H1 (cell line): ENCODE measurements at regions not wholly inside any gene's neighbourhood (a gene's known extent, or its start where the extent isn't known, plus 50 kb on each side); places are given as distances from the start of the nearest gene placed in this dataset.

Source experiments
- CTCF ChIA-PET: fragments of 300-600 bp; sonication (Branson Sonifier 250); formaldehyde crosslinking; loops from one replicate; lab custom pipeline; 2021; ENCODE audit not compliant: partially characterized antibody; lab: Charles Lee
- POLR2A ChIA-PET: fragments of 300-600 bp; sonication (Branson Sonifier 250); formaldehyde crosslinking; loops from one replicate; lab custom pipeline; 2021; ENCODE audit warnings: inconsistent platforms; ENCODE audit not compliant: partially characterized antibody; lab: Charles Lee
- DNase-seq, 2 experiments: peaks; one replicate each; pipeline versions ENCODE4 v3.0.0 to v3.0.0-alpha.2; 2010 to 2022; ENCODE audit warnings: low spot score in 2 of 2, low read depth in 1 of 2, mixed read lengths in 1 of 2
- FAIRE-seq: peaks from 2 replicates; lab custom pipeline; 2011; peaks lifted over from hg19 to GRCh38; lab: Jason Lieb, UNC
- H2AFZ ChIP-seq: 2 replicates; pipeline ENCODE4 v1.8.1; 2012; ENCODE audit warnings: low read length, inconsistent platforms
- H2AK5ac ChIP-seq: 2 replicates; pipeline ENCODE4 v1.6.1; 2013; ENCODE audit warnings: low read depth, low read length
- H2BK120ac ChIP-seq: replicated peaks from 2 replicates; pipeline ENCODE3; 2013; ENCODE audit warnings: low read depth, low read length, inconsistent platforms
- H2BK12ac ChIP-seq: 2 replicates; pipeline ENCODE4 v1.6.1; 2013; ENCODE audit warnings: low read depth, low read length
- H2BK15ac ChIP-seq: 2 replicates; pipeline ENCODE4 v1.6.1; 2013; ENCODE audit warnings: low read length
- H2BK20ac ChIP-seq: 2 replicates; pipeline ENCODE4 v1.6.1; 2013; ENCODE audit warnings: low read length
- H2BK5ac ChIP-seq: 2 replicates; pipeline ENCODE4 v1.6.1; 2013; ENCODE audit warnings: low read depth, low read length
- H3K14ac ChIP-seq: 2 replicates; pipeline ENCODE4 v1.6.1; 2013; ENCODE audit warnings: inconsistent platforms; ENCODE audit not compliant: insufficient read length
- H3K18ac ChIP-seq: 2 replicates; pipeline ENCODE4 v1.6.1; 2013; ENCODE audit warnings: low read length; ENCODE audit errors: extremely low read depth
- H3K23ac ChIP-seq: 2 replicates; pipeline ENCODE4 v1.6.1; 2013; ENCODE audit warnings: inconsistent platforms; ENCODE audit not compliant: insufficient read length
- H3K23me2 ChIP-seq: 2 replicates; pipeline ENCODE4 v1.6.1; 2013; ENCODE audit warnings: low read depth, low read length
- H3K27ac ChIP-seq: 2 replicates; pipeline ENCODE4 v1.6.1; 2011; ENCODE audit warnings: low read depth, low read length, inconsistent platforms
- H3K27me3 ChIP-seq, 4 experiments: replicated peaks in 1 of 4; 1 replicate in 1 of 4; 2 replicates in 3 of 4; pipeline versions ENCODE4 v1.6.1 to v1.8.1; 2011 to 2013; ENCODE audit warnings: low read length in 3 of 4, mild to moderate bottlenecking in 3 of 4, inconsistent platforms in 2 of 4, mixed read lengths in 2 of 4, moderate library complexity in 1 of 4; ENCODE audit not compliant: control insufficient read depth in 3 of 4, insufficient read depth in 3 of 4; ENCODE audit errors: extremely low read depth in 1 of 4
- H3K36me3 ChIP-seq, 4 experiments: 2 replicates each; pipeline versions ENCODE4 v1.6.1 to v1.8.1; 2011 to 2013; ENCODE audit warnings: mild to moderate bottlenecking in 4 of 4, low read length in 3 of 4, moderate library complexity in 2 of 4, control low read depth in 1 of 4, inconsistent platforms in 1 of 4; ENCODE audit not compliant: insufficient read depth in 4 of 4, control insufficient read depth in 2 of 4
- H3K4ac ChIP-seq: replicated peaks from 2 replicates; pipeline ENCODE3; 2013; ENCODE audit warnings: low read length, low read depth, mixed read lengths, inconsistent platforms; ENCODE audit not compliant: insufficient read length
- H3K4me1 ChIP-seq, 4 experiments: replicated peaks in 1 of 4; 1 replicate in 1 of 4; 2 replicates in 3 of 4; pipeline versions ENCODE4 v1.6.1 to v1.8.1; 2011 to 2013; ENCODE audit warnings: low read length in 3 of 4, inconsistent platforms in 2 of 4, mixed read lengths in 1 of 4; ENCODE audit not compliant: insufficient read depth in 4 of 4, control insufficient read depth in 3 of 4
- H3K4me2 ChIP-seq, 2 experiments: 2 replicates each; pipeline versions ENCODE4 v1.6.1 to v1.8.1; 2011 to 2013; ENCODE audit warnings: low read depth in 2 of 2, low read length in 2 of 2, control low read depth in 1 of 2, inconsistent platforms in 1 of 2, mild to moderate bottlenecking in 1 of 2; ENCODE audit not compliant: insufficient read depth in 1 of 2
- H3K4me3 ChIP-seq, 4 experiments: fragments of 200-600, 300-600 bp in 1 of 4; sonication (generic), shearing (Covaris generic), sonication (Bioruptor Twin) in 1 of 4; 2 replicates each; pipeline versions ENCODE4 v1.5.1 to v1.8.1; 2011 to 2016; ENCODE audit warnings: low read length in 4 of 4, low read depth in 3 of 4, control low read depth in 2 of 4, inconsistent platforms in 2 of 4, mild to moderate bottlenecking in 2 of 4, mixed read lengths in 1 of 4, moderate library complexity in 1 of 4; ENCODE audit not compliant: insufficient read depth in 2 of 4; ENCODE audit errors: extremely low read depth in 1 of 4
- H3K56ac ChIP-seq: replicated peaks from 2 replicates; pipeline ENCODE3; 2013; ENCODE audit warnings: low read depth, mild to moderate bottlenecking, mixed read lengths, low read length, inconsistent platforms; ENCODE audit not compliant: insufficient read length
- H3K79me1 ChIP-seq: 2 replicates; pipeline ENCODE4 v1.6.1; 2013; ENCODE audit warnings: low read depth, low read length, control low read depth
- H3K79me2 ChIP-seq, 2 experiments: 2 replicates each; pipeline versions ENCODE4 v1.6.1 to v1.8.1; 2012 to 2013; ENCODE audit warnings: low read length in 2 of 2, mild to moderate bottlenecking in 2 of 2, inconsistent platforms in 1 of 2; ENCODE audit not compliant: insufficient read depth in 2 of 2, control insufficient read depth in 1 of 2
- H3K9ac ChIP-seq, 4 experiments: replicated peaks in 1 of 4; 1 replicate in 1 of 4; 2 replicates in 3 of 4; pipeline versions ENCODE4 v1.6.1 to v1.8.1; 2011 to 2013; ENCODE audit warnings: low read depth in 3 of 4, low read length in 3 of 4, control low read depth in 2 of 4, mild to moderate bottlenecking in 2 of 4, moderate library complexity in 2 of 4, inconsistent platforms in 1 of 4; ENCODE audit errors: extremely low read depth in 1 of 4
- H3K9me3 ChIP-seq, 2 experiments: 2 replicates each; pipeline versions ENCODE4 v1.6.1 to v1.8.1; 2012 to 2013; ENCODE audit warnings: mild to moderate bottlenecking in 2 of 2, moderate library complexity in 2 of 2, control low read depth in 1 of 2, inconsistent platforms in 1 of 2, low read depth in 1 of 2, low read length in 1 of 2, mixed read lengths in 1 of 2; ENCODE audit not compliant: insufficient read depth in 2 of 2
- H4K20me1 ChIP-seq, 2 experiments: replicated peaks in 1 of 2; 2 replicates each; pipeline versions ENCODE3 to v1.8.1; 2011 to 2013; ENCODE audit warnings: inconsistent platforms in 2 of 2, low read length in 2 of 2, mild to moderate bottlenecking in 1 of 2; ENCODE audit not compliant: insufficient read depth in 2 of 2, control insufficient read depth in 1 of 2
- H4K5ac ChIP-seq: 2 replicates; pipeline ENCODE4 v1.6.1; 2013; ENCODE audit warnings: low read length, low read depth, mixed read lengths, inconsistent platforms; ENCODE audit not compliant: insufficient read length
- H4K8ac ChIP-seq: 2 replicates; pipeline ENCODE4 v1.8.0; 2013; ENCODE audit warnings: mild to moderate bottlenecking, moderate library complexity, low read length, inconsistent platforms; ENCODE audit not compliant: insufficient read depth; ENCODE audit errors: extremely low read depth
- H4K91ac ChIP-seq: replicated peaks from 2 replicates; pipeline ENCODE3; 2013; ENCODE audit warnings: low read length, mixed read lengths, inconsistent platforms; ENCODE audit not compliant: insufficient read length
- CBX8 ChIP-seq: fragments of 300-800, 300-1000 bp; sonication (generic); IDR thresholded peaks from 2 replicates; pipeline ENCODE4 v1.7.1; 2016; ENCODE audit warnings: low read depth, low read length, borderline replicate concordance
- CHD1 ChIP-seq: IDR thresholded peaks from 2 replicates; pipeline ENCODE4 v1.6.1; 2012; ENCODE audit warnings: low read depth, low read length, improper control_type of control experiment
- EZH2 ChIP-seq: fragments of 200-600 bp; sonication (generic); IDR thresholded peaks from 2 replicates; pipeline ENCODE4 v1.7.1; 2012; ENCODE audit warnings: low read depth, mild to moderate bottlenecking, moderate library complexity, low read length, inconsistent platforms; ENCODE audit not compliant: severe bottlenecking
- FOSL1 ChIP-seq: IDR thresholded peaks from 2 replicates; pipeline ENCODE4 v1.6.1; 2011; ENCODE audit warnings: mild to moderate bottlenecking, low read depth, low read length, moderate library complexity; ENCODE audit not compliant: insufficient read depth
- HDAC2 ChIP-seq, 2 experiments: fragments of 300-600 bp in 1 of 2; sonication (generic) in 1 of 2; IDR thresholded peaks; 2 replicates each; pipeline ENCODE4 v1.6.1; 2011 to 2012; ENCODE audit warnings: low read depth in 2 of 2, low read length in 2 of 2, mild to moderate bottlenecking in 2 of 2, moderate library complexity in 2 of 2, borderline replicate concordance in 1 of 2, inconsistent platforms in 1 of 2
- JUN ChIP-seq: IDR thresholded peaks from 2 replicates; pipeline ENCODE4 v1.6.1; 2011; ENCODE audit warnings: low read depth, mild to moderate bottlenecking, improper control_type of control experiment, low read length
- RAD21 ChIP-seq, 2 experiments: IDR thresholded peaks in 1 of 2; conservative IDR thresholded peaks in 1 of 2; 2 replicates each; pipeline ENCODE4 v1.6.1; 2011; ENCODE audit warnings: low read depth in 2 of 2, low read length in 2 of 2, improper control_type of control experiment in 1 of 2, inconsistent platforms in 1 of 2, mild to moderate bottlenecking in 1 of 2, moderate library complexity in 1 of 2
- RFX5 ChIP-seq: IDR thresholded peaks from 2 replicates; pipeline ENCODE4 v1.6.1; 2011; ENCODE audit warnings: low read depth, low read length, improper control_type of control experiment, borderline replicate concordance
- SIN3A ChIP-seq, 2 experiments: IDR thresholded peaks in 1 of 2; conservative IDR thresholded peaks in 1 of 2; 2 replicates each; pipeline ENCODE4 v1.6.1; 2011 to 2012; ENCODE audit warnings: low read length in 2 of 2, improper control_type of control experiment in 1 of 2, low read depth in 1 of 2, mild to moderate bottlenecking in 1 of 2
- SP1 ChIP-seq: IDR thresholded peaks from 2 replicates; pipeline ENCODE4 v1.6.1; 2011; ENCODE audit warnings: low read depth, low read length
- SRF ChIP-seq: IDR thresholded peaks from 2 replicates; pipeline ENCODE4 v1.6.1; 2011; ENCODE audit warnings: mild to moderate bottlenecking, low read depth, low read length, moderate library complexity
- WGBS, 2 experiments: shearing (Covaris generic) in 1 of 2; methylation state at CpG; one replicate each; pipeline versions ENCODE4 v1.1.6 to v1.1.7; 2013 to 2015; ENCODE audit warnings: low lambda C conversion rate in 2 of 2, mixed read lengths in 2 of 2, inconsistent platforms in 1 of 2, low coverage in 1 of 2, missing lambda C conversion rate in 1 of 2; ENCODE audit not compliant: insufficient replicate concordance in 2 of 2, insufficient coverage in 1 of 2, insufficient read length in 1 of 2; ENCODE audit errors: extremely low coverage in 1 of 2, missing lambda C conversion rate in 1 of 2; 5-methylcytosine and 5-hydroxymethylcytosine counted together
- TF ChIP-seq, protein P1 (sequence below): IDR thresholded peaks from 2 replicates; pipeline ENCODE4 v1.6.1; 2012; ENCODE audit warnings: low read length, inconsistent platforms

DNA sequence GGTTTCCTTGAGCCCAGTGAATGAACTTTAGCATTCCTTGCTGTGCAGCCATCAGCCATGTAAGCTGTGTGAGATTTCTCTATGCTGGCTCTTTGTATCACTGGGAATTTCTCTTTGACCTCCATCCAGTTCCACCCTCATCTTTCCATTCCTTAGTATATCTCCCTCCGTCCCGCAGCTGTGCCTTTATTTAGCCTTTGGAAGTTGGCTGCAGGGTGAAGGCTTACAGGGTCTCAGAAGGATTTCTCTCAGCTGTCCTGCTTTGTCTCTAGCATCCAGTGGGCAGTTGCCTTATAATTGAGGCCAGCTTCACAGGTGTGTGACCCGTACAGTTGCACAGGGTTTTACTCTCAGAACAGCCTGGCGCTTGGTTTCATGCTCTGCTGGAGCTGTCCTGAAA lies 144.3 kb downstream of the PXDC1 start:
- Histone ChIP-seq H3K36me3 (no peaks in the 10 kb centered on the region), H3K27me3 (0 out of 7 replicates have a peak, but pooled peaks cover 0 to 2% (median 0%) of the 10 kb centered on the region in 4 experiments), H3K4me2 (no peak overlapping the region), H3K79me2 (no peaks in the 10 kb centered on the region), H3K14ac (no peak overlapping the region), H3K27ac (no peak overlapping the region), H2BK12ac (no peak overlapping the region), H3K9ac (no peak overlapping the region), H2AK5ac (no peak overlapping the region), H3K4ac (no peak overlapping the region), H3K4me3 (no peak overlapping the region), H3K23me2 (no peaks in the 10 kb centered on the region), H3K4me1 (no peaks in the 10 kb centered on the region), H2BK15ac (no peak overlapping the region), H2BK120ac (no peak overlapping the region), H3K23ac (no peak overlapping the region), H3K56ac (no peak overlapping the region), H2BK5ac (no peak overlapping the region), H2BK20ac (no peak overlapping the region), H4K5ac (no peak overlapping the region), H4K8ac (no peak overlapping the region), H3K79me1 (no peaks in the 10 kb centered on the region), H4K91ac (no peak overlapping the region), H3K9me3 (no peaks in the 10 kb centered on the region), H4K20me1 (no peaks in the 10 kb centered on the region), H3K18ac (no peak overlapping the region), H2AFZ (no peak overlapping the region)
- ChIA-PET POLR2A (no interaction called here), CTCF (no interaction called here)
- no peak for FAIRE-seq
- WGBS, 2 experiments: 87% methylated on average over 4 of the region's 4 CpGs; no CpG with 5 or more reads in 1 of the 2 experiments
- no peak for DNase-seq
- TF ChIP-seq, protein P1, sequence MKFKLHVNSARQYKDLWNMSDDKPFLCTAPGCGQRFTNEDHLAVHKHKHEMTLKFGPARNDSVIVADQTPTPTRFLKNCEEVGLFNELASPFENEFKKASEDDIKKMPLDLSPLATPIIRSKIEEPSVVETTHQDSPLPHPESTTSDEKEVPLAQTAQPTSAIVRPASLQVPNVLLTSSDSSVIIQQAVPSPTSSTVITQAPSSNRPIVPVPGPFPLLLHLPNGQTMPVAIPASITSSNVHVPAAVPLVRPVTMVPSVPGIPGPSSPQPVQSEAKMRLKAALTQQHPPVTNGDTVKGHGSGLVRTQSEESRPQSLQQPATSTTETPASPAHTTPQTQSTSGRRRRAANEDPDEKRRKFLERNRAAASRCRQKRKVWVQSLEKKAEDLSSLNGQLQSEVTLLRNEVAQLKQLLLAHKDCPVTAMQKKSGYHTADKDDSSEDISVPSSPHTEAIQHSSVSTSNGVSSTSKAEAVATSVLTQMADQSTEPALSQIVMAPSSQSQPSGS: no peak
- no peak for TF ChIP-seq EZH2
- no peak for TF ChIP-seq RFX5
- no peak for TF ChIP-seq SP1
- no peak for TF ChIP-seq JUN
- no peak for TF ChIP-seq HDAC2 (IDR thresholded peaks at IDR 0.05; ENCODE audit: borderline replicate concordance in 1 of 2, low read depth in 2 of 2, low read length in 2 of 2)
- no peak for TF ChIP-seq CHD1
- no peak for TF ChIP-seq CBX8
- TF ChIP-seq SRF: no peak
- TF ChIP-seq RAD21 (IDR thresholded peaks at IDR 0.05 in 1 of 2, conservative IDR thresholded peaks at IDR 0.05 in 1 of 2; ENCODE audit: low read depth in 2 of 2, low read length in 2 of 2): no peak
- no peak for TF ChIP-seq SIN3A (conservative IDR thresholded peaks at IDR 0.05 in 1 of 2, IDR thresholded peaks at IDR 0.05 in 1 of 2; ENCODE audit: low read depth in 1 of 2, low read length in 2 of 2)
- no peak for TF ChIP-seq FOSL1
